ENCODE measurements at regions not wholly inside any gene's neighbourhood (a gene's known extent, or its start where the extent isn't known, plus 50 kb on each side); places are given as distances from the start of the nearest gene placed in this dataset.

DNA sequence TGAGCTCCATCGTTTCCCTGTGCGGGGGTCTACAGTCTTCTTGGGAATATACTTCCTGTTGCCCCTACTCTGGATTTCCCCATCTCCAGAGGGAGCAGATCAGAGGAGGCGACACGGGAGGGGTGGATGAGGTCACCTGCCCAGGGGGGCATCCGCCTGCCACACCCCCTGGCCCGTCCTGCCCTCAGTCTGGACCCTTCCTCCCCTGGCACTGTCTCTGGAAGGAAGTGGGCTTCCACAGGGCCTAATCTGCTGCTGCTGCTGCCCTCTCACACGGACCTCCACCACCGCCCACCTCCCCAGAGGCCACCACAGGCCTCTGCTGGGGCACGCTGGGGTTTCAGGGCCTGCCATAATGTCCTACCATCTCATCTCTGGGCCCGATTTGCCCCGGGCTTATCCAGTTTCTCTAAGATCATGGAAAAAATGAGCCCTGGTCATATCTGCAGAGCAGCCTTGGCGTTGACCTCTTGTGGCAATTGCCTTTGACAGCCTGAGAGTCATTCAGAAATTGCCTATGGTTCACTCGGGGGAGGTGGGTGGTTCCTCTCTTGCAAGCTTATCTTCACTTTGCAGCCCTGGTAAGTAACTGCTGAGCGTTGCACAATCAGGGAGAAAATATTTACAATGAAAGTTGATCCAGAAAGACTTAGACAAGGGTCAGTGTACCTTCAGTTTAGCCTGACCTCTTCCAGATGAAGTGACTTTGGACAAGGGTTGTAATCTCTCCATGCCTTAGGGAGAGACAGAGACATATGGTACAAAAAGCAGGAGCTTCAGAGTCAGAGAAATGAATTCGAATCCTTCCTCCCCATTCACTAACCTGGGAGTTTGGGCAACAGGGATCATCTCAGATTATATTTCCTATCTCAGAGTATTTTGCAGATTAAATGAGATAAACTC is 252.4 kb downstream of the TOMM20 start:
- H3K4me3 ChIP-seq (ENCODE audit: control insufficient read depth, low read depth, low read length): no peak overlapping the region
- TF ChIP-seq, protein P1, sequence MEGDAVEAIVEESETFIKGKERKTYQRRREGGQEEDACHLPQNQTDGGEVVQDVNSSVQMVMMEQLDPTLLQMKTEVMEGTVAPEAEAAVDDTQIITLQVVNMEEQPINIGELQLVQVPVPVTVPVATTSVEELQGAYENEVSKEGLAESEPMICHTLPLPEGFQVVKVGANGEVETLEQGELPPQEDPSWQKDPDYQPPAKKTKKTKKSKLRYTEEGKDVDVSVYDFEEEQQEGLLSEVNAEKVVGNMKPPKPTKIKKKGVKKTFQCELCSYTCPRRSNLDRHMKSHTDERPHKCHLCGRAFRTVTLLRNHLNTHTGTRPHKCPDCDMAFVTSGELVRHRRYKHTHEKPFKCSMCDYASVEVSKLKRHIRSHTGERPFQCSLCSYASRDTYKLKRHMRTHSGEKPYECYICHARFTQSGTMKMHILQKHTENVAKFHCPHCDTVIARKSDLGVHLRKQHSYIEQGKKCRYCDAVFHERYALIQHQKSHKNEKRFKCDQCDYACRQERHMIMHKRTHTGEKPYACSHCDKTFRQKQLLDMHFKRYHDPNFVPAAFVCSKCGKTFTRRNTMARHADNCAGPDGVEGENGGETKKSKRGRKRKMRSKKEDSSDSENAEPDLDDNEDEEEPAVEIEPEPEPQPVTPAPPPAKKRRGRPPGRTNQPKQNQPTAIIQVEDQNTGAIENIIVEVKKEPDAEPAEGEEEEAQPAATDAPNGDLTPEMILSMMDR (IDR thresholded peaks at IDR 0.05; ENCODE audit: control insufficient read depth, insufficient read depth, low read depth, low read length, missing control alignments): no peak
- DNase-seq (ENCODE audit: low read depth): no peak

DNA sequence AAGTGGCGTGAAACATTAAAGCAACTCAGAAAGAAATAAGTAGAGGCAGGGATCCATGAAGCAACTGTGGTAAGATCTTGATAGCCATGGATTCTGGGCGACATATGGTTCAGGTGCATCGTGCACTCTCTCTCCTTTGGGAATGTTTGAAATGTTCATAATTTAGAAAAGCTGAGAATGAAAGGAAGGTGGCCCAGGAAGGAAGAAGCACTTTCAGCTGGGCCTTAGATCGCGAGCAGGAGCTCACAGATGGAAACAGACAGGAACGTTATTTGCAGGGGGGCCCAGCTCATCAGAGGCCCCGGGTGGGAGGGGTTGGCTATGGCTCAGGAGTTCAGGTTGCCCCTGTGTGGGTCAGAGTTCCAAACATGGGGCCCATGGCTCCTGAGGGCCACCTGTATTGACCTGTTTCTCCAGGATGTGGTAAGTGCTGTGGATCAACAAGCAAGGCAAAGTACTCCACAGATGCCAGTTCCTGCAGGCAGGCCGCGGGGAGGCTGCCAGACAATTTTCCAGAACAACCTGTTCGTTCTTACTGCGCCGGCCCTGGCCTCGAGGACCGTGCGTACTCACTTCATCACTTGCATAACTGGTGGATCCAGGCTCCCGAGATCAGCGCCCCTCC is 253.2 kb downstream of the TOMM20 start:
- TF ChIP-seq, protein P1 (IDR thresholded peaks at IDR 0.05; ENCODE audit: control insufficient read depth, insufficient read depth, low read depth, low read length, missing control alignments): no peak
- no peak overlapping the region for H3K4me3 ChIP-seq (ENCODE audit: control insufficient read depth, low read depth, low read length)
- no peak for DNase-seq (ENCODE audit: low read depth)

DNA sequence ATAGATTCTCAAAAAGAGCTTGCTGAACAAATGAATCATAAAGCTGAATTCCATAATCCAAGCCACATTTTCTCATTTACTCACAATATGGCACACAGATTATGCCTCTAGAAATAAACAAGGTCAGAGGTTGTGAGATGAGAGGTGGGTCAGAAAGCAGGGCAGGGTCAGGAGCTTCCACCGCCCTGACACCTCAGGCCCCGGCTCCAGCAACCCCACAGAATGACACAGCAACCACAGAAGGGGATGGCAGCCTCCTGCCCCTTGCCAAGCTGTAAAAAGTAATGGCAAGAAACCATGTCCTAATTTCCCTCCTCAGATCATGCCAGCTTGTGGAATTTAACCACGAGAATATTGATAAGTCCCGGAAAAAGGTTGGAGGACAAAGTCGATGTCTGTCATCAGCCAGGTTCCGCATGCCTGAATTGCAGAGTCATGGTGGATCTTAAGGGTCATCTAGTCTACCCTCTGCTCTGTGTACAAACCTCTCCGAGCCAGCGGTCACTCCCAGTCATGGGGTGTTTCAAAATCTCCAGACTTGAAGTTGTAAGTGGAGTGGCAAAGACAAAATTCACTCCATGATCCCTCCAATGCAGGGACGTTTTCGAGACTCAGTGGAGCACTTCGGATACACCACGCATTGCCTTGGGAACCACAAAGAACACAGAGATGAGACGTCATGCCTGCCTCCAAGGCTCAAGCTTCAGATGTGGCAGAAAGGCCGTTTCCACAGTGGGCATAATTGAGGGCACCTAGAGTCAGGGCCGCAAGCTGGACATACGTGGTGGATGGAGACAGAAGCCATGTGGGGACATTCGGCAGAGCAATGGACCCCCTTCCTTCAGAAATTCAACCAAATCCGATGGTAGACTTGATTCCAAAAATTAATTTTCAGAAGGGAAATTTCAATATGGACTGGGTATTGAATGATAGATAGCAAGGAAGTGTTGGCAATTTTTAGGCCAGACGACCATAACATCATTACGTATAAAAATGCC is 254.0 kb downstream of the TOMM20 start:
- TF ChIP-seq, protein P1 (IDR thresholded peaks at IDR 0.05; ENCODE audit: control insufficient read depth, insufficient read depth, low read depth, low read length, missing control alignments): no peak

DNA sequence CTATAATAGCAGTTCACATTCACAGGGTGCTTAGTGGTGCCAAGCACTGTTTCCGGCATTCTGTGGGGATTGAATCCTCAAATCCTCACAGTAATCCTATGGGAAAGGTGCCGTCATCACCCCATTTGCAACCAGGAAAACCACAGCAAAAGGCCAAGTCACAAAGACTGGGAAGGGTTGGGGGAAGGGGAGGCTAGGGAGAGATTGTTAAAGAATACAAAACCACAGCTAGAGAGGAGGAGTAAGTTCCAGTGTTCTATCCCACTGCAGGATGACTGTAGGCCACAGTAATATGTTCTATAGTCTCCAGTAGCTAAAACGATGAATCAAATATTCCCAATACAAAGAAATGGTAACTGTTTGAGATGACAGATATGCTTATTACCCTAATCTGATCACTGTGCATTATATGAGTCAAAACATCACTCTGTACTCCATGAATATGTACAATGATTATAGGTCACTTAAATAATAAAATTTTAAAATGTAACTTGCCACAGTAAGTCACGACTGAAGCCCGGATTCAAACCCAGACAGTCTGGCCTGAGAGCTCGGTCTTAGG is 256.8 kb downstream of the TOMM20 start:
- DNase-seq (ENCODE audit: low read depth): no peak
- TF ChIP-seq, protein P1 (IDR thresholded peaks at IDR 0.05; ENCODE audit: control insufficient read depth, insufficient read depth, low read depth, low read length, missing control alignments): no peak
- no peak overlapping the region for H3K4me3 ChIP-seq (ENCODE audit: control insufficient read depth, low read depth, low read length)

More for the DNA sequence above, 254.0 kb downstream of the TOMM20 start:
- no peak for DNase-seq (ENCODE audit: low read depth)
- H3K4me3 ChIP-seq (ENCODE audit: control insufficient read depth, low read depth, low read length): no peak overlapping the region

DNA sequence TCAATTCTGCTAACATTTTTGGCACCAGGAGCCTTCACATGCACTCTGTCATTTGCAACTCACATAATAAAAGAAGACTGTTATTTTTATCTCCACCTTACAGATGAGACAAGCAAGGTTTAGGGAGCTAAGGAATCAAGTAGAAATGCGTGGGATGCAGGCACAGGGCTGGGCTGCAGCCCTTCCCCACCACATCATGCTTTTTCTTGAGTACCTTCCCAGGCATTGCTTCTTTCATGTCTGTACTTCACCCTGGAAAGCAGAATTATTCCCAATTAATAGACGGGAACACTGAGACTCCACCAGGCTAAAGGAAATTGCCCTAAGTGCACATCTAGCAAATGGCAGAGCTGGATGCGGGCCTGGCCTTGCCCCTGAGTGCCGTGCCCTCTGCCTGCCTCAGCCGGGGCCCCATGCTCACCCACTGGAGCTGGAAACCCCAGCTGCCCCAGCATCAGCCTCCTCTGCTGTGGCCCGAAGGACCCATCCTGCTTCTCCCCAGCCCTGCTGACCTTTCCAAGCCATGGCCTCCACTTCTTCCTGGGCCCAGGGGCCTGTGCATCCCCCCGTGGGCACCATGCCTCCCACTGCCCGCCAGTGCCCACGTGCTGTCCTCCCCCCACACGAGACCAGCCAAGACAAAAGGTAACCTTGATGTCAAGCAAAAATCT is 257.5 kb downstream of the TOMM20 start:
- TF ChIP-seq, protein P1 (IDR thresholded peaks at IDR 0.05; ENCODE audit: control insufficient read depth, insufficient read depth, low read depth, low read length, missing control alignments): no peak

More for the DNA sequence above, 257.5 kb downstream of the TOMM20 start:
- H3K4me3 ChIP-seq (ENCODE audit: control insufficient read depth, low read depth, low read length): no peak overlapping the region
- DNase-seq (ENCODE audit: low read depth): no peak
